DMS114 treated with DMSO at 0.1 percent for 48 hours (cell line): ENCODE measurements at regions not wholly inside any gene's neighbourhood (a gene's known extent, or its start where the extent isn't known, plus 50 kb on each side); places are given as distances from the start of the nearest gene placed in this dataset.
"Not testable (repeated sequence)": the region's sequence is repeated elsewhere in the genome, so short reads cannot be mapped to it uniquely, and the experiment has no call there.

Experiments
- DNase-seq: peaks from one replicate; lab custom pipeline; 2025; ENCODE audit not compliant: unreplicated experiment; lab: John Stamatoyannopoulos, UW

DNA sequence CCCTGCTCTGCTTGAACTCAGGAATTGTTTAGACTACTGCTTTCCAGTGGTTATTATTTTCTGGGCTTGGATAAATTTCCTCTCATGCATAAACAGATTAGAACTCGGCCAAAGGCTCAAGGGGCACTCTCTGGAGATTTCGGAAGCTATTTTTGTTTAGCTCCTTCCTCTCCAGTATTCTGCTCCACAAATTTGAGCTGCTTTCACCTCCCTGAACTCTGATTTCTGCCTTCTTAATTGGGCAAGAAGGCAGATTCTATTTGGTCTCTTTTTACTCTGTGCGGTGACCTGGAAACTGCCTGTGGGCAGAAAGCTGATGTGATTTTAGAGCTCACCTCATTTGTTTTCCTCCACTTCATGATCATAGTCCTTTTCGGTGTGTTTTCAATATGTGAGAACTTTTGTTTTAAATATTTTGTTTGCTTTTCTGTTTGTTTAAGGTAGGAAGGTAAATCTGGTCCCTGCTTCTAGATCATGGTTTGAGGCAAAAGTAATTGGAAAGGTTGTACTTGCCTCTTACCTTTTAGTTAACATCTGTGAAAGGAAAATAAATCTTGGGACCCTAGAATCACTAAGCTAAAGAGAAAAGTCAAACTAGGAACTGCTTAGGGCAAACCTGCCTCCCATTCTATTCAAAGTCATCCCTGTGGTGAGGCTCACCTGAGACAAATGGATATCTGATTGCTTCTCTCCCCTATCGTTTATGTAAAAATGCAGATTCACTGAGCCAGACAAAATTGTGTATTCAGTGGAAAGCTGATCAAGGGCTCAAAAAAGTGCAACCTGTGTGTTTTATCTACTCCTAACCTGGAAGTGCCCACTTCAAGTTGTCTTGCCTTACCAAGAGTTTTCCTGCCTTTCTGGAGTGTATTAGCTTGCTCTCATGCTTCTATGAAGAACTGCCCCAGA is 714.7 kb upstream of the PCDH20 start:
- DNase-seq: no peak

DNA sequence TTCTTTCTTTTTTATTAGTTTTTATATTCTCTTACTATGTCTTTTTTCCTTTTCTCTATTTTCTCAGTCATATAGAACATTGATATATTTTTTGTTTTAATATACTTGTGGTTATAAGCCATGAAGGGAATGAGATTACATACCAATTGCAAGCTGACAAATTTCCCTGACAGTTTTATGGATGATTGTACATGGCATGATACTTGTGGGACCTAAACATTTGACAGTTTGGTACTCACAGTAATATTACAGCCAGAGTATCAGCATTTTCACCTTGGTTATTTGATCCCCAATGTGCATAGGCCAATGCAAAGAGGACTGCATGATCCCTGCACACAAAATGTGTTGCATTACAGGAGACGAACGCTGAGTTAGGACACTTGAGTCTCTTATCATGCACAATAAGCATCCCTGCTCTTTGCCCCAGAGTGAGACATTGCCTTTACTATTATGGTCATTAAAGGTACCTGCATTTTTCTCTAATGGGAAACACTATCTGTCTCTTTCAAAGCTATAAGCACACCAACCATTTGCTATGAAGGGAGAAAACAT is 713.4 kb upstream of the PCDH20 start:
- DNase-seq: no peak

DNA sequence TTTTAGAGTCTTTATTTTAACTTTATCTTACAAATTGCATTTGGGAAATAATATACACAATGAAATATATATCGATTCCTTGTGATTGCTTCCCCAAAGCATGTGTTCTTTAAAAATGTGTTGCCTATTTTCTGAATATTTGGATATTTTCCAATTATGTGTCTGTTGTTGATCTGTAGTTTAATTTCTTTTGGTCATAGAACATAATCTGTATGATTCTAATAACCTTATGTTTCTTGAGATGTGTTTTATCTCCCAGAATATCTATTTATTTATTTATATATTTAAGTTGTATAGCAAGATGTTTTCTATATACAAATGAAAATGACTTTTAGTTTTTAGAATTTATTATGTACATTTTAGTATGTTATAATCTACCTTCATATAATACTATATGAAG is 710.8 kb upstream of the PCDH20 start:
- no peak for DNase-seq

DNA sequence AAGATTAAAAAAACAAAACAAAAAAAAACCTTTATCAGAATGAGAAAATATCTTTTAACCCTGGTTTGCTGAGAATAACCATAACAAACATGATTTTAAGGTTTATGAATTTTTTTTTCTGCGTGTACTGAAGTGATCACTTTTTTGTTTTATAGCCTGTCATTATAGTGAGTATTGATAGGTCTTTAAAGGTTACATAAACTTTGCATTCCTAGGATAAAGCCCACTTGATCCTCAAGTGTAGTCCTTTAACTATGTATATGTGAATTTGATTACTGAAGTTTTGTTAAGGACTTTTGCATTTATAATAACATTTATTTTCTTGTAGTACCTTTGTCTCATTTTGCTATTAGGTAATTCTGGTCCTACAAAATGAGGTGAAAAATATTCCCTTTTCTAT is 709.8 kb upstream of the PCDH20 start:
- no peak for DNase-seq

DNA sequence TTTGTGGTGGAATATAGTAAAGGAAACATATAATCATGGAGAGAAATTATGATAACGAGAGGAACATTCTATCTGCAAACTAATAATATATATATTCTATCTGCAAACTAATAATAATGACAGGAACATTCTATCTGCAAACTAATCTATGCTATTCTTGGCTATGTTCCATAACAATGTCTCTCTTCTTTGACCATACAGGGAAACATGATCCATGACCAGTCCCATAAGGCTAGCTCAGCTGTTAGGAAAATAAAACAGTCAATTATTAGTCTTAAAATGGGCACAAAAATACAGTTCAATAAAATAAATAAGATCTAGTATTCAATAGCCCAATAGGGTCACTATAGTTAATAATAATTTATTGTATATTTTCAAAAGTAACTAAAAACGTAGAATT is 707.8 kb upstream of the PCDH20 start:
- no peak for DNase-seq

DNA sequence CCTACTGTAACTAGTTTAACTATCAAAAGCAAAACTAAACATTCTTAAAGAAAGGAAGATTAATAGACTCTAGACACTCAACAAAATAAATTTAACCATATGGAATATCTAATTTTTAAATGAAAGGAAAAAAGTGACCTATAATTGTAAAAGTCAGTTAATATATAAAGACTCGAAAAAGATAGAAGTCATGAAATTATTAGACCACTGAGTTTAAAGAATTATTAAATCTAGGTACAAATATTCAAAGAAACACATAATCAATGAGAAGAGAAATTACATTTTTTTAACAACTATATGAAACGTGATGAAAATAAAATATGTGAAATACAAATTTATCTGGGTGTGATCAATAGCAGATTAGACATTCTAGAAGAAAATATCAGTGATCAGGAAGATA is 706.8 kb upstream of the PCDH20 start:
- DNase-seq: no peak

DNA sequence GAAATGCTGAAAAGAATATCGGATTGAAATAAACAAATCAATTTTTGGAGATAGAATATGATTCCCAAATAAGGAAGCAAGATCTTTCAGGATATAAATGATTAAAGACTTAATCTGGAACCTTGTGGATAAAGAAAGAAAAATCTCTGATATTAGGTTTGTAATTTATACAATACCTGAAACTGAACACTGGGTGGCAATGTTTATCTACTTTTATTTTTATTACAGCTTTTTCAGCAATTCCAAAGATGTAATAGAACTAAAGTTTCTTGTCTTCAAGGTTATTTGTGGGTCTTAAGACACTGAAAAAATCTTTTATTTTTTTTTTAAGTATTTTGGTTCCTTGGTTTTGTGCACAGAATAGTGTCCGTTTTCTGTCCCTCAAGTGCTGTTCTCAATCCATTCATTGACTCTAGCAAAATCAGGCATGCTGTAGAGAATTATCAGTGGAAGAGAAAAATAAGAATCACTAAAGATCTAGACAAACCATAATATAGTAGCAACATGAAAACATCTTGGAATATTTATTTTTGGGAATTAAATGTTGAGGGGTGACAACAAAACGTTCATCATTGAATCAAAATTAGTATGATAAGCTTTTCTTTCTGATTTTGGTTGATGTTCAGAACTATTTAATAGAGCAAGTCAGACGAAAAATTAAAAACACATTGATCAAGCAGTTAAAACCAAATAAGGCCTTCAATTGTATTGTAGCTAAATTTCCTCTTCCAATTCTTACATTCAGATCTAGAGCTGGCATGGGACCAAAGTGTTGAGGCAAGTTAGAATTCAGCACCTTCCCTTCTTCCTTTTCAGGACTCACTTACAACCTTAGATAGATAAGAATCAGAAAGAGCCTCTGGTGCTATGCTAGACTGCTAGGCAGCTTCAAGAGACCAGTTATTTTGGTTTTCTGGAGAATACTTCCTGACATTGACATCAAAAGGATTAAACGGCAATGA is 704.4 kb upstream of the PCDH20 start:
- DNase-seq: peak; percentile 28

DNA sequence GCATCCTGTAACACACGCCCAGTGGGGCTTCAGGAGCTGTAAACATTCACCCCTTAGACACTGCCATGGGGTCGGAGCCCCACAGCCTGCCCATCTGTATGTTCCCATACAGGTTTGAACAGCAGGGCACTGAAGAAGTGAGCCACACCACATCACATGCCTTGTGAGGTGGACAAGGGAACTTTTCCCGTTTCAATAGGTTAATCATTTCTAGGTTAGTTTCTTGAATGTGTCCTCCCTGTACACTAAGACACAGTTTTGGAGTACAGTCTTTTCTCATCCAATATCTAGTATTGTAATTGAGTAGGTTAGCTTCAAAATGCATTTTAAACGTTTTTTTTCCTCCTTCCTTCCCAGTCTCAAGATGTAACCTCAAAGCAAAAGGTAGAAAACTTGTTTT is 700.2 kb upstream of the PCDH20 start:
- DNase-seq: no peak

DNA sequence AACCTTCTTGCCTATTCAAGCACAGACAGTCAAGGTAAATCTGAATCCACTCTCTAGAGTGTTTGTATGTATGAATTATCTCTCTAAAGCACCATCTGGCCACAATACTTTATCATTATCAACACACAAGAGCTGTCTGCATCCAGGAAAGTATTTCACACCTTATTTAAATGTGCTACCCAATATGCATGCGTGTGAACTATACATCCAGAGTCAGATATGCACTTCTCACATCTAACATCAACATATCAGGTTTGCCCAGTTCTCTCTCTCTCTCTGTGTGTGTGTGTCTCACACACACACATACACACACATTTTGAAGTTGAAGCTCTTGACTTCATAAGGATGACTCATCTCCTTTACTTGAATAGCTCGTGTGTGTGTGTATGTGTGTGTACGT is 697.5 kb upstream of the PCDH20 start:
- DNase-seq: no peak

DNA sequence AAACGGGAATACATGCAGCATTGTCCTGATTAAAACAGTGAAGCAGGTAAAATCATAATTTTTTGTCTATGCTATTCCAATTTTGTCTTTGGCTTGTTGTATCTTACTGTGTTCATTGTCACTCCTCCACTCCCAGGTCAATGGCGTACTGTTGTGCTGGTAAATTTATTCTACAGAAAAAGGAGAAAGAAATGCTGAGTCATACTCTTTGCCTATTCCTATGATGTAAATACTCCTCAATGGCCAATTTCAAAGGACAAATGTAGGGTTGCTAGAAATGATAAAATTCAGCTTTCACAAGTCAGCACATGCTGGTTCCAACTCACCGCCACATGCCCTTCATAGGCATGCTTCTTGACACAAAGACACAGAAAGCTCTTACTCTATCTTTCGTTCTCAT is 694.4 kb upstream of the PCDH20 start:
- no peak for DNase-seq

DNA sequence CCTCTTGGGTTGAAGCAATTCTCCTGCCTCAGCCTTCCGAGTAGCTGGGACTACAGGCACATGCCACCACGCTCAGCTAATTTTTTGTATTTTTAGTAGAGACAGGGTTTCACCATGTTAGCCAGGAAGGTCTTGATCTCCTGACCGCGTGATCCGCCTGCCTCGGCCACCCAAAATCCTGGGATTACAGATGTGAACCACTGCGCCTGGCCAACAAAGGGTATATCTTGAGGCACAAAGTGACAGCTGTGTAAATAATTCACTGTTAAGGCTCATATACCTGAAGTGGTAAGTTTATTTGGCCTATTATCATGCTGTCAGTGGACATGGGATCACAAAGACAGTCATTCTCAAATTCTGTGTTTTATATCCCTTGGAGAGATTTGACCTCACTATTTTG is 688.5 kb upstream of the PCDH20 start:
- not testable (repeated sequence) for DNase-seq

DNA sequence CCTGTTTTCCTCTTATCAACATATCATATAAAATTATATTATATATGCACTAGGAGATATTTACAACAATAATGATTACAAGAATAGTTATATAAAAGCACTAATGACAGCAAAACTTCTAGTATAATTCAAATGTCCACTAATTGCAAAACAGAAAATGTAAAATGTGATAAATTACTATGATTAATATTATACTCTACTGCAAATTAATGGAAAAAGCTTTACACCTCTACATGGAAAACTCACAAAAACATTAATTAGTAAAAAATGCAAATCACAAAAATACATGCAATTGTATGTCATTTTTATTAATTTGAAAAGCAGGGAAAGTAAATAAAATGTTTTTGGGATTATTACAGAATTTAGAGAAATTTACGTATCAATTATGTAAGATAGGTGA is 681.0 kb upstream of the PCDH20 start:
- no peak for DNase-seq

DNA sequence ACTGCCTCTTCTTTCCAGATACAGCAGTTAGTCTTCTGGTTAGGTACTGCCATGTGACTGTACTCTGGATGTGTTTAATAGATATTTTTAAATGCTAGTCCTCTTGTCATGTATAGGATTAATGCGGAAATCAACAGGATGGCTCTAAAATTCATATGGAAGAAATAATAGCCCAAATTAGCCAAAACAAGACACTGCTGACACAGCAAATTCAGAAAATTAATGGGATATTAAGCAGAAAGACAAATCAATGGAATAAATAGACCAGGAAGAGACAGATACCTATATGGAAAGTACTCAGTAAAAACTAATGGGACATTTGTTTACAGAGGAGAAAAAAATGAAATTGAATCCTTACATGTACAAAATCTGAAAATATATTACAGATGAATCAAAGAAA is 679.3 kb upstream of the PCDH20 start:
- DNase-seq: no peak

DNA sequence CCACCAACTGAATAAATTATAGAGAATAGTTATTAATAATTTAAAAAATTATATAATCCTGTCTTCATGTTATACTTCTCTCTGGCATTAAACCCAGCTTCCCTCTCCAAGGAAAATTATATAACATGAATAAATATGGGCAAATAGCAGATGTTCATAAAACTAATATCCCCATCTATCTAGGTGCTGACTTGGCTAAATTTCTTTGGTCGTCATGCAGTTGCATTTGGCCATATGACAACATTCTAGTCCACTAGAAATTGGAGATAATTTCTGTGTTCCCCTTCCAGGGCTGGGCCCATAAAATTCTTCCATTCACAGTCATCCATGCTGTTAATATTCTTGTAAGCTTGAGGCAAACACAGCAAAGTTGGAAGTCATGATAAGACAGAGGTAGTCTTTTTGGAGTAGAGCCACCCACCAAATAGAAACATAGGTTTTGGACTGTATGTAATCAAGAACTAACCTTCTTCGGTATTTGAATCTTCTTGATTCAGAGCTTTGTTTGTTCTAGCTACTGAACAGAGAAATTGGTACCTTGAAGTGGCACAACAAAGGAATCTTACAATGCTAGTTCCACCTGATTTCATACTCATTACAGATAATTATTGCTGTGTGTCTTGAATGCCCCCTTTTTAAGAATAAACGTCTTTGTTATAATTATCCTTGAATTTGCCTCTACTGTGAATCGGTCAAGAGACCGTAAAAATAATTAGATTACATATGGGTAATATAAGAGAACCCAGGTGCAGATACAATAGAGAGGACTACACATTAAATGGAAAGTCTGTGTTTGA is 678.5 kb upstream of the PCDH20 start:
- no peak for DNase-seq

DNA sequence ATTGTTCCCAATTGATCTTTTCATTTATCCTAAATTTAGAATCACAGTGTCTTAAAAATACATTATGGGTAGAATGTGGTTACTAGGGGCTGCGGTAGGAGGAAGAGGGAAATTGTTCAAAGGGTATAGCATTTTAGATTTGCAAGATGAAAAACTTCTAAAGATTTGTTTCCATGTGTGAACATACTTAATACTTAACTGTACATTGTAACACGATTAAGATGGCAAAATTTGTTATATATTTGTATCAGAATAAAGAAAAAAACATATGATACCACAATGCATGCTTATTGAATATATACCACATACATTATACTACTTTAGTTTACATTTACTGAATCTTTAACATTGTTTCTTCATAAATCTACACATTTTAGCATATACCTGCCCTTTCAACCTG is 677.3 kb upstream of the PCDH20 start:
- no peak for DNase-seq

DNA sequence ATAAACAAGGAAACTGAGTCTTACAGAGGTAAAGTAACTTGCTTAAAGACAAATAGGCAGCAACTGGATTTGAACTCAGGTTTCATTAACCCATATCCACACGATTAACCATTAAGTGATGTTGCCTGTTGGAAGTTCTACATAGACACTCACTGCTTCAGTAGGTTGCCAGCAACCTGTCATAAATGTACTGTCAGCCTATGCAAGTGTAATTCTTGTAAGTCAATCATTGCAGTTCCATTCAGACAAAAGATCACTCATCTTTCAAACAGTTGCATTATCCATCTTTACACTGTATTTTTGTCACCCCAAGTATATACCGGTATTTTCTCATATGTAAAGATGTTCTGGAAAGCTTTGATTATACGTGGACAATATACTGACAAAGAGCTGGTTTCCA is 676.9 kb upstream of the PCDH20 start:
- DNase-seq: no peak

DNA sequence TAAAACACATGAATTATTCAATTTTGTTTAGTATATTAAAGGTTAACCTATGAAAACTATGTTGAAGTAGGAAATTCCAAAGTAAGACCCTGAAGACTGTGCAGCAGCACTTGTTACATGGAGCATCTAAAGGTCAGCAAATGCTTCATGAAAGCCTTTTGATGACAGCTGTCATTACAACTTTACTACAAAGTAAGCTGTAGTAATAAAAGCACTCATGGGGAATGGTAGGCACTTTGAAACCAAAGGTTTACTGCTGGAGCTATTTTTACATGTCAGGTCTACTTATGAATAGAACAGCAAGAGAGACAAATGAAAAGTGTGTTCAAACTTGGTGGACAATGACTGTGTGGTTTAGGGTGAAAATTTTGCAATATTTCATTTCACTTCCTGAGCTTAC is 672.5 kb upstream of the PCDH20 start:
- DNase-seq: no peak

DNA sequence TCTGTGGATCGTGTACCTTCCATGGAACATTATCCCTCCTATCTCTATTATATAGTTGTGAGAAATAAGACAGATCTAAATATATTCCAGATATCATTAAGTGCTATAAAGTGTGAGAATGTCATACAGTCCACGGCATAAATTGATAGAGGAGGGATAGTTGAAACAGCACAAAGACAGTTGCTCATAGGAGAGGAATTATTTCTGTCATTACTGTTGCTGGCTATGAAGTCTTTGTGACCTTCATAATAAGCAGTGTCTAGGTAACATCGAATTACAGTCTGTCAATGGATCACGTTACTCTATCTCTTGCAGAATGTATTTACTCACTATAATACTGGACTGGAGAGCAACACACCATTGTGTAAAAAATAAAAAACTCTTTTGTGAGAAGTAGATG is 671.5 kb upstream of the PCDH20 start:
- no peak for DNase-seq

DNA sequence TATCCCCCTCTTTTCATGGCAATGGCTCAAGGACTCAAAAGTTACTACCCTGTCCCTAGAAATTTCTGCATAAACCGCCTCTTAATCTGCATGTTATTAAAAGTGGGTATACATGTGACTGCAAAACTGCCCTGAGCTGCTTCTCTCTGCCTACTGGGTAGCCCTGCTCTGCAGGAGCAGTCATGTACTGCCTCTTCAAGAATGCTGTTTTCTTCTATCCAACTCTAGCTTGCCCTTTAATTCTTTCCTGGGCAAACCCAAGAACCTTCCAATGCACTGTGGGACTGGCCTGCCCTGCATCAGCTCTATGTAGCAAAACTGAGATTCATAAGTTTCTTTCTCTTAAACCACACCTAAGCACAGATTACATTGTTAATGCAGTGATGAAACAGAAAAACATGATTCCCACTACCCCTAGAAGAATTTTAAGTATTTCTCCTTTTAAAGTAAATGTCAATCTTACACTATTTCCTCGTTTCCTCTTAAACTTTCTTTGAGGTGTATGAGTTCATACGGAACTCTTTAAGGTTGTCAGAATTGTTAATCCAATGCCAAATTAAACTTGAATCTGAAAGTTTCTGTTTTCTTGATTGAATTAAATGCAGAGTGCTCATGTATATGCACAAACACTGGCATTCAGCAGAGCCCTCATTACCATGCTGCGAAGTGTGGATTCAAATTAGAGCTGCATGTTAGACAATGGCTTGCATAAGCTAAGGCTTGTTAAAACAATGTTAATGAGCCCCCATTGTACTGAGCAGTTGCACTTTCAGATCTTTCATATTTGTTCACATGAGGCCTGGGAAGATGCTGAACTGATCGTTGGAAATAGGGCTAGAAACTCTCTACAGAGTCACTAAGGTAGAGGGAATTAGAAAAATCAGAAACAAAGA is 669.9 kb upstream of the PCDH20 start:
- DNase-seq: no peak

DNA sequence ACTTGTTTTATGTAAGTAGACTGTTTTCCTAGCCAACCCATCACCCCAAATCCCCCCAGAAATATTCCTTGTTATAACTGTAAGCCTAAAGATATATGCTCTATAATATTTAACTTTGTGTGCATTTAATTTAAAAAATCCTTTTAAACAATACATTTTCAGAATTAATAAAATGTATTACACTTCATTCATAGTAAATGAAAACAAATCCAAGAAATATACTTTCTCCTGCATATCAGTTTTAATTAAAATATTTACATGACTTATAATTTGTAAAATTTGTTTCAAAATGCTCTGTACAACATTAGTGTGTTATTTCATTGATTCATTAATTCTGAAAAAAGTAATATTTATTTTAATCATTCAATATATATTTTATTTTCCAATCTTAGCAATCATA is 669.1 kb upstream of the PCDH20 start:
- DNase-seq: no peak
